Lower lobe of right lung (tissue), 2 donors: ENCODE measurements at regions not wholly inside any gene's neighbourhood (a gene's known extent, or its start where the extent isn't known, plus 50 kb on each side); places are given as distances from the start of the nearest gene placed in this dataset.

Source experiments
- ATAC-seq, 2 donors: fragments of 200-7000 bp; cut with Tn5 transposase; one replicate each; pipeline ENCODE4 v1.9.1; 2020 to 2022; ENCODE audit warnings: mild to moderate bottlenecking in 2 of 2, moderate library complexity in 2 of 2
- DNase-seq: peaks from one replicate; pipeline ENCODE4 v3.0.0-alpha.2; 2020
- H3K27ac ChIP-seq: fragments of 200-600 bp; one replicate; pipeline ENCODE4 v1.8.0; 2022
- H3K27me3 ChIP-seq: fragments of 200-600 bp; one replicate; pipeline ENCODE4 v1.8.0; 2022; ENCODE audit warnings: low read depth
- H3K36me3 ChIP-seq: fragments of 200-600 bp; one replicate; pipeline ENCODE4 v1.8.0; 2022; ENCODE audit warnings: mild to moderate bottlenecking
- H3K4me1 ChIP-seq: fragments of 200-600 bp; one replicate; pipeline ENCODE4 v1.8.0; 2022
- H3K4me3 ChIP-seq: fragments of 200-600 bp; one replicate; pipeline ENCODE4 v1.8.0; 2022; ENCODE audit warnings: mild to moderate bottlenecking
- H3K9me3 ChIP-seq: fragments of 200-600 bp; one replicate; pipeline ENCODE4 v1.8.0; 2022
- CTCF ChIP-seq: fragments of 200-600 bp; IDR thresholded peaks from one replicate; pipeline ENCODE4 v1.8.0; 2022; ENCODE audit warnings: antibody characterized with exemption, mild to moderate bottlenecking
- intact Hi-C: fragments of 100-400 bp; cut with DNase I; formaldehyde crosslinking; loops from one replicate; pipeline ENCODE4 v1.11.0; 2022
- donor health status: DM: no; HTN: yes; CAD: no; lungs with severe emphysema.

GRCh38 chr5:171701100-171701541 lies 84.5 kb upstream of the SMIM23 start:
- Histone ChIP-seq H3K4me3 (no peak overlapping the region), H3K4me1 (no peaks in the 10 kb centered on the region), H3K27me3 (no peaks in the 10 kb centered on the region), H3K36me3 (no peaks in the 10 kb centered on the region), H3K27ac (no peak overlapping the region), H3K9me3 (no peaks in the 10 kb centered on the region)
- intact Hi-C loops = no loop called here
- no peak for TF ChIP-seq CTCF
- no peak for DNase-seq
- ATAC-seq = no peak

GRCh38 chr5:171702135-171702770 lies 83.4 kb upstream of the SMIM23 start:
- DNase-seq = no peak
- H3K4me1 ChIP-seq = no peaks in the 10 kb centered on the region
- intact Hi-C loops = no loop called here
- H3K4me3 ChIP-seq = no peak overlapping the region
- no peaks in the 10 kb centered on the region for H3K27me3 ChIP-seq
- ATAC-seq = no peak
- no peaks in the 10 kb centered on the region for H3K36me3 ChIP-seq
- no peaks in the 10 kb centered on the region for H3K9me3 ChIP-seq
- no peak for TF ChIP-seq CTCF
- H3K27ac ChIP-seq = no peak overlapping the region

GRCh38 chr5:171703146-171703545 lies 82.5 kb upstream of the SMIM23 start:
- Histone ChIP-seq H3K27me3 (no peaks in the 10 kb centered on the region), H3K4me3 (no peak overlapping the region), H3K36me3 (no peaks in the 10 kb centered on the region), H3K9me3 (no peaks in the 10 kb centered on the region), H3K27ac (no peak overlapping the region), H3K4me1 (no peaks in the 10 kb centered on the region)
- DNase-seq (no peak), ATAC-seq (no peak)
- intact Hi-C loops = no loop called here
- no peak for TF ChIP-seq CTCF

GRCh38 chr5:171705036-171705435 lies 80.6 kb upstream of the SMIM23 start:
- TF ChIP-seq CTCF = no peak
- Histone ChIP-seq H3K9me3 (no peaks in the 10 kb centered on the region), H3K4me1 (no peaks in the 10 kb centered on the region), H3K4me3 (no peak overlapping the region), H3K36me3 (no peaks in the 10 kb centered on the region), H3K27me3 (no peaks in the 10 kb centered on the region), H3K27ac (no peak overlapping the region)
- no peak for ATAC-seq
- intact Hi-C loops = no loop called here
- no peak for DNase-seq

- Histone ChIP-seq H3K36me3 (no peaks in the 10 kb centered on the region), H3K4me3 (no peak overlapping the region), H3K27ac (no peak overlapping the region), H3K27me3 (no peaks in the 10 kb centered on the region), H3K4me1 (no peaks in the 10 kb centered on the region), H3K9me3 (no peaks in the 10 kb centered on the region)
- ATAC-seq = no peak
- intact Hi-C loops = no loop called here
- no peak for TF ChIP-seq CTCF
- DNase-seq = no peak
Measured at GRCh38 chr5:171705830-171706468, 79.7 kb upstream of the SMIM23 start.
